ENCODE measurements at regions not wholly inside any gene's neighbourhood (a gene's known extent, or its start where the extent isn't known, plus 50 kb on each side); places are given as distances from the start of the nearest gene placed in this dataset.

GRCh38 chr2:136441979-136442714, 323.2 kb upstream of the THSD7B start:
- Histone ChIP-seq H2BK5ac (ENCODE audit: insufficient read length, low read length) (no peak overlapping the region), H3T11ph (ENCODE audit: low read length) (no peak overlapping the region), H3K27ac (ENCODE audit: insufficient read length, low read depth, low read length) (no peak overlapping the region), H4K5ac (ENCODE audit: insufficient read length, low read depth, low read length) (no peak overlapping the region), H3K4me2 (ENCODE audit: insufficient read depth, insufficient read length, low read length) (no peak overlapping the region), H3K23ac (ENCODE audit: insufficient read length, low read depth, low read length) (no peak overlapping the region), H3K27me3 (ENCODE audit: insufficient read depth, low read length) (no peaks in the 10 kb centered on the region), H3K79me2 (ENCODE audit: insufficient read depth, low read length) (no peaks in the 10 kb centered on the region), H3K56ac (ENCODE audit: insufficient read length, low read depth, low read length) (no peak overlapping the region), H3K79me1 (ENCODE audit: insufficient read depth, low read depth, low read length, poor library complexity, severe bottlenecking) (no peaks in the 10 kb centered on the region), H2BK15ac (ENCODE audit: low read depth, low read length) (no peak overlapping the region), H4K20me1 (ENCODE audit: control insufficient read depth, insufficient read depth, insufficient read length) (no peaks in the 10 kb centered on the region), H4K91ac (ENCODE audit: insufficient read length, low read depth, low read length) (no peak overlapping the region), H3K14ac (ENCODE audit: insufficient read depth, low read length) (no peak overlapping the region), H2BK120ac (ENCODE audit: low read depth, low read length, poor library complexity, severe bottlenecking) (no peak overlapping the region), H3K4ac (ENCODE audit: low read depth, low read length) (no peak overlapping the region), H3K9ac (ENCODE audit: extremely low read depth, insufficient read length, low read length) (no peak overlapping the region), H3K9me3 (ENCODE audit: control insufficient read depth, low read depth, low read length) (no peaks in the 10 kb centered on the region), H2BK12ac (ENCODE audit: insufficient read length, low read depth, low read length) (no peak overlapping the region), H3K23me2 (ENCODE audit: insufficient read length, low read depth, low read length, poor library complexity, severe bottlenecking) (no peaks in the 10 kb centered on the region), H2BK20ac (ENCODE audit: low read depth, low read length, poor library complexity, severe bottlenecking) (no peak overlapping the region), H4K8ac (replicated peaks; ENCODE audit: insufficient read length, low read depth, low read length) (no peak overlapping the region), H2AFZ (ENCODE audit: low read length) (no peak overlapping the region), H3K4me1 (ENCODE audit: insufficient read depth, low read length) (0 out of 2 replicates have a peak, but pooled peaks cover 2% of the 10 kb centered on the region), H2AK5ac (ENCODE audit: insufficient read length, low read length) (no peak overlapping the region), H3K18ac (ENCODE audit: insufficient read length, low read depth, low read length) (no peak overlapping the region)
- H3K4me3 Mint-ChIP-seq, result no peak overlapping the region; a peak in 1 of 5 replicates
- no peaks in the 10 kb centered on the region for H3K9me3 Mint-ChIP-seq
- peaks cover 32 to 41% of the 10 kb centered on the region in 2 experiments for H3K4me1 Mint-ChIP-seq
- peaks cover 11% of the 10 kb centered on the region for H3K27me3 Mint-ChIP-seq (ENCODE audit: low read depth)
- H3K36me3 Mint-ChIP-seq (ENCODE audit: insufficient read depth in 1 of 3, low read depth in 3 of 3), result no peaks in the 10 kb centered on the region; a peak in 1 of 7 replicates
- DNase-seq, result peak; percentile 40
- WGBS (ENCODE audit: extremely low coverage, insufficient read length, low lambda C conversion rate), result no CpG with 5 or more reads among the region's 9 CpGs
- no peak overlapping the region; a peak in 1 of 7 replicates for H3K27ac Mint-ChIP-seq
- TF ChIP-seq CTCF (conservative IDR thresholded peaks at IDR 0.05), result no peak
